ENCODE measurements at regions not wholly inside any gene's neighbourhood (a gene's known extent, or its start where the extent isn't known, plus 50 kb on each side); places are given as distances from the start of the nearest gene placed in this dataset.

DNA sequence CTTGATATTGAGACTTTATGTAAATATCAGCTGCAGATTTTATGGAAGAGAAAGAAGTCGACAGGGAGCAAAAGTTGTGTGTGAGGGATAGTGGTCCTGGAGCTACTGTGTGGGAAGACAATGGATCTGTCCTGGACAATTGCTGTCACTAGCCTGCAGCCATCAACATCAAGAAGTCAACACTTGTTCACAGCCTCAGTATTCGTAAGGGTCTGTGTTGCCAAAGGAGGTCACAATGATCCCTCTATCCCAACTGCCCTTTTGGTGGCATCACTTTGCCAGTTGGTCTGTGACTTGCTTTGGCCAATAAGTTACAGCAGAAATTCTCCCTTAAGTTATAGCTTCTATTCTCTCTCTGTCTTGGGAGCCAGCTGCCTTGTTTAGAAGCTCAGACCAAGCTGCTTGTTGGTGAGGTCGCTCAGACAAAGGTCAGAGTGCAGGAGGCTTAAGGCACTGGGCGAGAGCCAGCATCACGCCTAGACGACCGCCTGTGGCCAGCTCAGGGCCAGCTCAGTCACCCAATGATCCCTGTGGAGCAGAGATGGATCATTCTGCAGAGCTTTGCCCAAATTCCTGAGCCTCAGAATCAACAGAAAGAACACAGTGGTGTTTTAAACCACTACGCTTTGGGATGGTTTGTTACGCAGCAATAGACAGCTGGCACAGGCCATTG lies 134.9 kb downstream of the RHOU start:
- H3K27ac ChIP-seq = no peak overlapping the region
- TF ChIP-seq, protein P1, sequence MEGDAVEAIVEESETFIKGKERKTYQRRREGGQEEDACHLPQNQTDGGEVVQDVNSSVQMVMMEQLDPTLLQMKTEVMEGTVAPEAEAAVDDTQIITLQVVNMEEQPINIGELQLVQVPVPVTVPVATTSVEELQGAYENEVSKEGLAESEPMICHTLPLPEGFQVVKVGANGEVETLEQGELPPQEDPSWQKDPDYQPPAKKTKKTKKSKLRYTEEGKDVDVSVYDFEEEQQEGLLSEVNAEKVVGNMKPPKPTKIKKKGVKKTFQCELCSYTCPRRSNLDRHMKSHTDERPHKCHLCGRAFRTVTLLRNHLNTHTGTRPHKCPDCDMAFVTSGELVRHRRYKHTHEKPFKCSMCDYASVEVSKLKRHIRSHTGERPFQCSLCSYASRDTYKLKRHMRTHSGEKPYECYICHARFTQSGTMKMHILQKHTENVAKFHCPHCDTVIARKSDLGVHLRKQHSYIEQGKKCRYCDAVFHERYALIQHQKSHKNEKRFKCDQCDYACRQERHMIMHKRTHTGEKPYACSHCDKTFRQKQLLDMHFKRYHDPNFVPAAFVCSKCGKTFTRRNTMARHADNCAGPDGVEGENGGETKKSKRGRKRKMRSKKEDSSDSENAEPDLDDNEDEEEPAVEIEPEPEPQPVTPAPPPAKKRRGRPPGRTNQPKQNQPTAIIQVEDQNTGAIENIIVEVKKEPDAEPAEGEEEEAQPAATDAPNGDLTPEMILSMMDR (conservative IDR thresholded peaks at IDR 0.05) = no peak

GRCh38 chr1:228871314-228872061 lies 136.2 kb downstream of the RHOU start:
- TF ChIP-seq, protein P1 (conservative IDR thresholded peaks at IDR 0.05) = no peak
- no peak overlapping the region for H3K27ac ChIP-seq

GRCh38 chr1:228872080-228872479 lies 136.8 kb downstream of the RHOU start:
- no peak overlapping the region for H3K27ac ChIP-seq
- TF ChIP-seq, protein P1 (conservative IDR thresholded peaks at IDR 0.05) = no peak

GRCh38 chr1:228873709-228874108 lies 138.4 kb downstream of the RHOU start:
- TF ChIP-seq, protein P1 (conservative IDR thresholded peaks at IDR 0.05) = no peak
- H3K27ac ChIP-seq = no peak overlapping the region

GRCh38 chr1:228875741-228876140 lies 140.5 kb downstream of the RHOU start:
- no peak overlapping the region for H3K27ac ChIP-seq
- TF ChIP-seq, protein P1 (conservative IDR thresholded peaks at IDR 0.05) = no peak

- H3K27ac ChIP-seq = no peak overlapping the region
- TF ChIP-seq, protein P1 (conservative IDR thresholded peaks at IDR 0.05) = no peak
These were observed 140.9 kb downstream of the RHOU start for GRCh38 chr1:228876187-228876586.

DNA sequence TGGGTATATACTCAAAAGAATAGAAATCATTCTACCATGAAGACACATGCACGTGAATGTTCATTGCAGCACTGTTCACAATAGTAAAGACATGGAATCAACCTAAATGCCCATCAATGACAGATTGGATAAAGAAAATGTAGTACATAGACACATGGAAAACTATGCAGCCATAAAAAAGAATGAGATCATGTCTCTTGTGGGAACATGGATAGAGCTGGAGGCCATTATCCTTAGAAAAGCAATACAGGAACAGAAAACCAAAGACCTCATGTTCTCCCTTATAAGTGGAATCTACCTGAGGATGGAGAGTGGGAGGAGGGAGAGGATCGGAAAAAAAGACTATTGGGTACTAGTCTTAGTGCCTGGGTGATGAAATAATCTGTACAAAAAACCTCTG lies 143.9 kb downstream of the RHOU start:
- no peak overlapping the region for H3K27ac ChIP-seq
- TF ChIP-seq, protein P1 (conservative IDR thresholded peaks at IDR 0.05) = no peak
